HepG2 (cell line): ENCODE measurements at regions not wholly inside any gene's neighbourhood (a gene's known extent, or its start where the extent isn't known, plus 50 kb on each side); places are given as distances from the start of the nearest gene placed in this dataset.

Experiments used
- ATAC-seq: fragments of 200-7000 bp; cut with Tn5 transposase; 3 replicates; pipeline ENCODE4 v1.9.1; 2020; ENCODE audit warnings: mild to moderate bottlenecking, moderate library complexity
- BruUV-seq: library from RNA; stranded (reverse); fragments of 400-500 nt; replicated peaks from 2 replicates; lab custom pipeline; 2021; lab: Mats Ljungman, UMichigan
- CTCF ChIA-PET: fragments of 300-600 bp; formaldehyde crosslinking; extraction: SDS; loops from one replicate; lab custom pipeline; 2021; ENCODE audit warnings: low total read pairs, inconsistent platforms, low intra/inter-chr PET ratio; lab: Yijun Ruan, JAX
- POLR2A ChIA-PET: fragments of 350-600 bp; sonication (Branson Sonifier 250); formaldehyde crosslinking; loops from one replicate; lab custom pipeline; 2020; ENCODE audit warnings: antibody characterized with exemption, inconsistent platforms; lab: Yijun Ruan, JAX
- DNase-seq: peaks from one replicate; pipeline ENCODE4 v3.0.0-alpha.2; 2015; ENCODE audit warnings: low spot score
- FAIRE-seq: peaks from 3 replicates; lab custom pipeline; 2011; peaks lifted over from hg19 to GRCh38; lab: Jason Lieb, UNC
- H2AFZ ChIP-seq: one replicate; pipeline ENCODE4 v1.6.1; 2011; ENCODE audit warnings: low read length, inconsistent platforms
- H3K27ac ChIP-seq: fragments of 300-600 bp; 3 replicates; pipeline ENCODE4 v1.8.0; 2011; ENCODE audit warnings: mixed run types, mild to moderate bottlenecking, mixed read lengths, low read length, inconsistent platforms; ENCODE audit not compliant: insufficient read depth; ENCODE audit errors: extremely low read length
- H3K27me3 ChIP-seq, 2 experiments: fragments of 200-600 bp in 1 of 2; 2 replicates in 1 of 2; 3 replicates in 1 of 2; pipeline versions ENCODE4 v1.6.0 to v1.8.0; 2011; ENCODE audit warnings: low read length in 2 of 2, mild to moderate bottlenecking in 2 of 2, moderate library complexity in 2 of 2, inconsistent platforms in 1 of 2; ENCODE audit not compliant: insufficient read depth in 2 of 2, control insufficient read depth in 1 of 2
- H3K36me3 ChIP-seq, 2 experiments: fragments of 200-600 bp in 1 of 2; replicated peaks in 1 of 2; 2 replicates in 1 of 2; 3 replicates in 1 of 2; pipeline versions ENCODE4 v1.5.1 to v1.8.0; 2011; ENCODE audit warnings: low read length in 2 of 2, inconsistent platforms in 1 of 2; ENCODE audit not compliant: insufficient read depth in 2 of 2, control insufficient read depth in 1 of 2
- H3K4me1 ChIP-seq: 2 replicates; pipeline ENCODE4 v1.5.1; 2012; ENCODE audit warnings: low read length, inconsistent platforms; ENCODE audit not compliant: insufficient read depth
- H3K4me2 ChIP-seq: 2 replicates; pipeline ENCODE4 v1.6.0; 2011; ENCODE audit warnings: low read depth, low read length, inconsistent platforms
- H3K4me3 ChIP-seq, 3 experiments: fragments of 200-600 bp in 1 of 3; sonication (generic), shearing (Covaris generic) in 1 of 3; replicated peaks in 1 of 3; 2 replicates each; pipeline ENCODE4 v1.5.1; 2011 to 2016; ENCODE audit warnings: low read length in 3 of 3, inconsistent platforms in 2 of 3, low read depth in 2 of 3, mild to moderate bottlenecking in 2 of 3, control low read depth in 1 of 3, mixed read lengths in 1 of 3; ENCODE audit not compliant: insufficient read depth in 1 of 3
- H3K79me2 ChIP-seq: one replicate; pipeline ENCODE4 v1.6.1; 2011; ENCODE audit warnings: low read length, inconsistent platforms; ENCODE audit not compliant: insufficient read depth
- H3K9ac ChIP-seq: 2 replicates; pipeline ENCODE4 v1.6.0; 2011; ENCODE audit warnings: mild to moderate bottlenecking, low read depth, low read length, inconsistent platforms; ENCODE audit not compliant: insufficient read depth
- H3K9me3 ChIP-seq: 2 replicates; pipeline ENCODE4 v1.5.1; 2012; ENCODE audit warnings: mild to moderate bottlenecking, low read length
- H4K20me1 ChIP-seq: 2 replicates; pipeline ENCODE4 v1.6.0; 2011; ENCODE audit warnings: inconsistent platforms, mild to moderate bottlenecking, low read length, moderate library complexity; ENCODE audit not compliant: insufficient read depth
- KAT2B ChIP-seq: fragments of 150-350 bp; IDR thresholded peaks from 2 replicates; pipeline ENCODE4 v1.6.1; 2014; ENCODE audit warnings: low read depth, low read length, borderline replicate concordance
- NFE2 ChIP-seq: sonication (generic); formaldehyde crosslinking; IDR thresholded peaks from 2 replicates; pipeline ENCODE4 v1.4.0; 2020; ENCODE audit warnings: missing genetic modification reagents
- SALL2 ChIP-seq: sonication (generic); formaldehyde crosslinking; IDR thresholded peaks from 2 replicates; pipeline ENCODE4 v1.8.1; 2023; ENCODE audit warnings: mild to moderate bottlenecking, missing genetic modification reagents, inconsistent platforms
- TEAD3 ChIP-seq: optimal IDR thresholded peaks from 2 replicates; pipeline ENCODE3; 2016; ENCODE audit warnings: borderline replicate concordance
- YY1 ChIP-seq: IDR thresholded peaks from 2 replicates; pipeline ENCODE4 v1.6.1; 2011; ENCODE audit warnings: low read length, low read depth, moderate library complexity, mild to moderate bottlenecking; ENCODE audit not compliant: insufficient read depth, insufficient replicate concordance
- ZNF256 ChIP-seq: sonication (generic); formaldehyde crosslinking; conservative IDR thresholded peaks from 2 replicates; pipeline ENCODE4 v1.4.0; 2020; ENCODE audit warnings: missing genetic modification reagents
- ZNF775 ChIP-seq: sonication (generic); formaldehyde crosslinking; IDR thresholded peaks from 2 replicates; pipeline ENCODE4 v1.4.0; 2020; ENCODE audit warnings: missing genetic modification reagents, mild to moderate bottlenecking, moderate library complexity, borderline replicate concordance
- ZNF850 ChIP-seq: sonication (generic); formaldehyde crosslinking; conservative IDR thresholded peaks from 2 replicates; pipeline ENCODE4 v1.9.0; 2021; ENCODE audit warnings: mild to moderate bottlenecking, missing genetic modification reagents
- ZNF891 ChIP-seq: sonication (generic); formaldehyde crosslinking; IDR thresholded peaks from 2 replicates; pipeline ENCODE4 v1.5.0; 2020; ENCODE audit warnings: mild to moderate bottlenecking, missing genetic modification reagents
- WGBS: methylation state at CpG from one replicate; pipeline ENCODE4 v1.1.6; 2017; ENCODE audit warnings: low lambda C conversion rate; 5-methylcytosine and 5-hydroxymethylcytosine counted together
- in situ Hi-C: cut with HindIII; loops from 2 replicates; pipeline ENCODE4 v1.10.0; 2017; ENCODE audit warnings: low pct_unique_long_range_greater_than_20kb; ENCODE audit not compliant: extremely low pct_ligation_motif_present
- intact Hi-C: fragments of 100-400 bp; cut with micrococcal nuclease; formaldehyde crosslinking; loops from one replicate; pipeline ENCODE4 v1.10.0; 2022; ENCODE audit not compliant: unreplicated experiment
- TF ChIP-seq, protein P1 (sequence below): sonication (generic); formaldehyde crosslinking; IDR thresholded peaks from 2 replicates; pipeline ENCODE4 v1.8.0; 2022; ENCODE audit warnings: missing genetic modification reagents, low read depth, mild to moderate bottlenecking, borderline replicate concordance

DNA sequence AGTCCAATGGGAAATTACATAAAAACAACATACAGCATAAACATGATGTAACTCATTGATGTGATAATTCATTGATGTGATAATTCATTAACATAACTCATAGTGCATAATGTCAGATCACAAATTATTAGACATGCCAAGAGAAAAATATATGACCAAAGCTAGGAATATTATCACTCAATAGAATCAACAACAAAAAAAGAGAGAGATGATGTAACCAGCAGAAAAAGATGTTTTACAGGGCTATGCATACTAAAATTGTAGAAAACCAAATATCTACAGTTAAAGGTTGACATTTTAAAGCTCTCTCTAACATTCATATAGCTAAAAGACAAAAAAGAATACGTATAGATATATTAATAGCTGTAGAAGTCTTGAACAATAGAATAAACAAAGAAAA is 1067.2 kb upstream of the ADGRB3 start (continued):
- TF ChIP-seq ZNF850 (no peak), ZNF891 (CRISPR knock-in tag) (no peak)
- TF ChIP-seq, protein P1, sequence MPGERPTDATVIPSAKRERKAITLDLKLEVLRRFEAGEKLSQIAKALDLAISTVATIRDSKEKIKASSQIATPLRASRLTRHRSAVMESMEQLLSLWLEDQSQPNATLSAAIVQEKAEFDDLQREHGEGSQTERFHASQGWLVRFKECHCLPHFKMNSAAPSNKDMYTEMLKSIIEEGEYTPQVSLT, result no peak

DNA sequence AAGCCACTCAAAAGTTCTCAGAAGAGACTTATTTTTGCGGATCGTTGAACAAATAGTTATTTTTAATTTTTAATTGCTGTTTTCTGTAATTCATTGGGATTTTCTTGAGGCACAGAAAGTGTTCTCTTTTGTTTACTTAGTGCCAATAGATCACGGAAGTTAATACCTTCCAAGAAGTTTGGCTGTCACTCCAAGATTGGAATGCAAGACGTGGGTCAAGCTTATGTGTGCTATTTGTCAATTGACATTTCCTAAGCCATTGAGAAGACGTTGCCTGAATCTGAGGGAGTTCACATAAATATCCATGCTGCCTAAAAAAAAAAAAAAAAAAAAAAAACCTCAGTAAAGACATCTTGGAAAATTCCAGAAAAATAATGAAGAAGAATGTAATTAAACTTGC is 1071.4 kb upstream of the ADGRB3 start:
- Histone ChIP-seq H3K27me3 (no peaks in the 10 kb centered on the region), H3K27ac (no peak overlapping the region), H2AFZ (no peak overlapping the region), H3K4me1 (no peaks in the 10 kb centered on the region), H4K20me1 (no peaks in the 10 kb centered on the region), H3K9me3 (no peaks in the 10 kb centered on the region), H3K79me2 (no peaks in the 10 kb centered on the region), H3K4me2 (no peak overlapping the region), H3K9ac (no peak overlapping the region), H3K4me3 (no peak overlapping the region), H3K36me3 (no peaks in the 10 kb centered on the region)
- DNase-seq, result no peak
- 37% methylated on average over 5 of the region's 5 CpGs for WGBS
- BruUV-seq, result no TSS peak
- FAIRE-seq, result no peak
- in situ Hi-C loops (no loop called here), intact Hi-C loops (loop anchor here (1.0 kb wide), 1 partner anchor 42 kb away; no protein-coding TSS in a partner anchor)
- CTCF ChIA-PET, result no interaction called here
- no peak for ATAC-seq
- TF ChIP-seq SALL2 (CRISPR knock-in tag) (no peak), ZNF775 (CRISPR knock-in tag) (no peak), YY1 (no peak), NFE2 (CRISPR knock-in tag) (no peak), KAT2B (no peak), ZNF256 (CRISPR knock-in tag) (no peak), TEAD3 (CRISPR knock-in tag) (no peak)
- POLR2A ChIA-PET, result no interaction called here
